DND-41 (cell line): ENCODE measurements at regions not wholly inside any gene's neighbourhood (a gene's known extent, or its start where the extent isn't known, plus 50 kb on each side); places are given as distances from the start of the nearest gene placed in this dataset.

ENCODE experiments used
- EZH2 ChIP-seq: IDR thresholded peaks from 3 replicates; pipeline ENCODE4 v1.6.1; 2012; ENCODE audit warnings: borderline replicate concordance, low read depth, mild to moderate bottlenecking, moderate library complexity, low read length, inconsistent platforms; ENCODE audit not compliant: severe bottlenecking
- TF ChIP-seq, protein P1 (sequence below): IDR thresholded peaks from 2 replicates; pipeline ENCODE4 v1.5.1; 2012; ENCODE audit warnings: borderline replicate concordance, low read length, moderate library complexity, mild to moderate bottlenecking; ENCODE audit not compliant: poor library complexity, severe bottlenecking; ENCODE audit errors: extremely low read depth

DNA sequence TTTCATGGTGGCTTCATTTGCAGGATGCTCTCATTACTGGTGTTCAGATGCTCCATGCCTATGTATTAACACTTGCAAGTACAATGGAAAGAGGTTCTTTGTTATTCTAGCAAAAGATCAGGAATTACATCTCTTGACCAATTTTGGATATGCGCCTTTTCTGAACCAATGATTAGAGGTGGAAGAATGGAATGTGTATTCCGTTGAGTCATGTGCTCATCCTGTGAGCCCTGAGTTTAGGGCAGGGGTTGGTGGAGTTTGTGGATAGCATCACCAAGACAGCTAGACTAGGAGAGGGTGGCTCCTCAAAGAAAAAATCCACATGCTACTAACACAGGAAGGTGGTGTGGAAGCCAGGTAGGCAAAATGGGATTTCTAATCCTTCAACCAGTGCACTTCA lies 80.7 kb upstream of the SLC25A26 start:
- TF ChIP-seq, protein P1, sequence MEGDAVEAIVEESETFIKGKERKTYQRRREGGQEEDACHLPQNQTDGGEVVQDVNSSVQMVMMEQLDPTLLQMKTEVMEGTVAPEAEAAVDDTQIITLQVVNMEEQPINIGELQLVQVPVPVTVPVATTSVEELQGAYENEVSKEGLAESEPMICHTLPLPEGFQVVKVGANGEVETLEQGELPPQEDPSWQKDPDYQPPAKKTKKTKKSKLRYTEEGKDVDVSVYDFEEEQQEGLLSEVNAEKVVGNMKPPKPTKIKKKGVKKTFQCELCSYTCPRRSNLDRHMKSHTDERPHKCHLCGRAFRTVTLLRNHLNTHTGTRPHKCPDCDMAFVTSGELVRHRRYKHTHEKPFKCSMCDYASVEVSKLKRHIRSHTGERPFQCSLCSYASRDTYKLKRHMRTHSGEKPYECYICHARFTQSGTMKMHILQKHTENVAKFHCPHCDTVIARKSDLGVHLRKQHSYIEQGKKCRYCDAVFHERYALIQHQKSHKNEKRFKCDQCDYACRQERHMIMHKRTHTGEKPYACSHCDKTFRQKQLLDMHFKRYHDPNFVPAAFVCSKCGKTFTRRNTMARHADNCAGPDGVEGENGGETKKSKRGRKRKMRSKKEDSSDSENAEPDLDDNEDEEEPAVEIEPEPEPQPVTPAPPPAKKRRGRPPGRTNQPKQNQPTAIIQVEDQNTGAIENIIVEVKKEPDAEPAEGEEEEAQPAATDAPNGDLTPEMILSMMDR: no peak
- no peak for TF ChIP-seq EZH2
